Mammary epithelial cell (primary cell): ENCODE measurements at regions not wholly inside any gene's neighbourhood (a gene's known extent, or its start where the extent isn't known, plus 50 kb on each side); places are given as distances from the start of the nearest gene placed in this dataset.

ENCODE experiments used
- EZH2 ChIP-seq: IDR thresholded peaks from 2 replicates; pipeline ENCODE4 v1.6.1; 2012; ENCODE audit warnings: low read length, inconsistent platforms, borderline replicate concordance
- TF ChIP-seq, protein P1 (sequence below), 2 donors: IDR thresholded peaks in 1 of 2; conservative IDR thresholded peaks in 1 of 2; 2 replicates each; pipeline ENCODE4 v1.5.1; 2011 to 2012; ENCODE audit warnings: inconsistent platforms in 2 of 2, low read length in 2 of 2, mild to moderate bottlenecking in 2 of 2, control low read depth in 1 of 2, low read depth in 1 of 2; ENCODE audit not compliant: insufficient read depth in 1 of 2; ENCODE audit errors: extremely low read depth in 1 of 2

DNA sequence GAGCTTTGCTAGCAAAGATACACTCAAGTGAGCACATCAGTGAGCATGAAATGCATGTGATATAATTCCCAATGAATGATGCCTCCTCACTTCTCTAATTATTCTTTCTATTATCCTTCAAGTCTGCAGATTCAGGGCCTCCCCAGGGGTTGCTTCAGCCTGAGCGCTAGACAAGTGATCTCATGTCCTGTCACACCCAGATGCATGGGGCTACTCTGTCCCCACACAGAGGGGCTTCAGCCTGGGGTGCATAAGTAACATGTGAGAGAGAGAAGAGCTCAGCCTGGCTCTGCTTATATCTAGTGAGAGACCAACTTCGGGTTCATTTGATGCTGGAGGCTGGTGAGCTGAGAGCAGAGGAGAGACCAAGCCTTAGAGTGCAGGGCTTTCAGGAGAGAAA lies 85.2 kb downstream of the VPREB1 start:
- TF ChIP-seq, protein P1, sequence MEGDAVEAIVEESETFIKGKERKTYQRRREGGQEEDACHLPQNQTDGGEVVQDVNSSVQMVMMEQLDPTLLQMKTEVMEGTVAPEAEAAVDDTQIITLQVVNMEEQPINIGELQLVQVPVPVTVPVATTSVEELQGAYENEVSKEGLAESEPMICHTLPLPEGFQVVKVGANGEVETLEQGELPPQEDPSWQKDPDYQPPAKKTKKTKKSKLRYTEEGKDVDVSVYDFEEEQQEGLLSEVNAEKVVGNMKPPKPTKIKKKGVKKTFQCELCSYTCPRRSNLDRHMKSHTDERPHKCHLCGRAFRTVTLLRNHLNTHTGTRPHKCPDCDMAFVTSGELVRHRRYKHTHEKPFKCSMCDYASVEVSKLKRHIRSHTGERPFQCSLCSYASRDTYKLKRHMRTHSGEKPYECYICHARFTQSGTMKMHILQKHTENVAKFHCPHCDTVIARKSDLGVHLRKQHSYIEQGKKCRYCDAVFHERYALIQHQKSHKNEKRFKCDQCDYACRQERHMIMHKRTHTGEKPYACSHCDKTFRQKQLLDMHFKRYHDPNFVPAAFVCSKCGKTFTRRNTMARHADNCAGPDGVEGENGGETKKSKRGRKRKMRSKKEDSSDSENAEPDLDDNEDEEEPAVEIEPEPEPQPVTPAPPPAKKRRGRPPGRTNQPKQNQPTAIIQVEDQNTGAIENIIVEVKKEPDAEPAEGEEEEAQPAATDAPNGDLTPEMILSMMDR (conservative IDR thresholded peaks at IDR 0.05 in 1 of 2, IDR thresholded peaks at IDR 0.05 in 1 of 2; ENCODE audit: extremely low read depth in 1 of 2, insufficient read depth in 1 of 2, low read depth in 1 of 2, low read length in 2 of 2), result no peak
- TF ChIP-seq EZH2, result no peak
